NCI-H1694 treated with DMSO at 0.1 percent for 48 hours (cell line): ENCODE measurements at regions not wholly inside any gene's neighbourhood (a gene's known extent, or its start where the extent isn't known, plus 50 kb on each side); places are given as distances from the start of the nearest gene placed in this dataset.
"Not testable (repeated sequence)": the region's sequence is repeated elsewhere in the genome, so short reads cannot be mapped to it uniquely, and the experiment has no call there.

Source experiments
- DNase-seq: peaks from one replicate; lab custom pipeline; 2025; lab: John Stamatoyannopoulos, UW

DNA sequence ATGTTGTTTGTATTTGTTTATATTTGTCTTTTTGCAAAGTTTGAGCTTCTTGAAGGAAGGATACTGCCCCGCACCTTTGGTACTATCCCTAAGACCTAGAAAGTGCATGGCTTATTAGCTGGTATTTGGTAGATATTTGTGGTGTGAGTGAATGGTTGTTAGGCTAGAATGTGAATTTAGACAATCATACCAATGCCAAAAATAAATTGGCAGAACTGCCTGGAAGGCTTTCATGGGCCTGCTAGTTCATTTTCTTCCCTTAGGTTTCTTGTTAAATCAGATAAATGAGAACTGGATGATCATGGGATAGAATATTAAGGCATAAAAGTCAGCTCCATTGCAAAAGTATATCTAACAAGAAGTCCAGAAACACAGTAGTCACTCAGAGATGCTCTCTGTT lies 147.5 kb upstream of the TSLP start:
- no peak for DNase-seq

DNA sequence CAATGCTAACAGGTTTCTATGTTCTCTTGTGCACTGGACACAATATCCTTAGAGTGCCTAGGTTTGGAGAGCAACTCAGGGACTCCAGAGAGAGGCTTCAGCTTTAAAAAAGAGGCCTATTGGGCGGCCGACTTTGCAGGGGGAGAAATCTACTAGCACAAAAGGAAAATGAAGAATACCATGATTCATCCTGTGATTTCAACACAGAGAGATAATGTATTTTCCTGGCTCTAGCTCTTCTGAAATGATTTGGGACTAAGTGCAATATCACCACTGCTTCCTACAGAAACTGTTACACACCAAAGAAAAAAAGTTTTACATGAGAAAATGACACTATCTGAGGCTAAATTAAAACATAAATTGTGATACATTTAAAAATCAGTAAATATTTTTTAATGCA lies 146.1 kb upstream of the TSLP start:
- no peak for DNase-seq

DNA sequence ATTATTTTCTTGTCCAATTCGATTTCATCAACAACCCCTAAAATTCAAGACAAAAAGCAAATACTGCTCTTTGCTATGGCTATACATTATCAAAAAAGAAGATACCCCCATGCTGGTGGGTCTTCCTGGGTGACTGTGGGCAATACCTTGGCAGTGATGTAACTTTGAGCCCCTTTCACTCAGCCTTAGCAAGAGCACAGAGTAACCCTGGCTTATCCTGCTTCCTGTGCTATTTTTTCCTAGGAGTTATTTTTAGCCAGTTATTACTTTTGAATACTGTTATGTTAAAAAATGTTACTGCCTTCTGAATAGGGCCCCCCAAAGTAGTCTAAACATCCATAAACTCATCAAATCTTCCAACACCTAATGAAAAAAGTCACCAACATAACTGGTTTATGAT lies 145.6 kb upstream of the TSLP start:
- DNase-seq, result no peak

DNA sequence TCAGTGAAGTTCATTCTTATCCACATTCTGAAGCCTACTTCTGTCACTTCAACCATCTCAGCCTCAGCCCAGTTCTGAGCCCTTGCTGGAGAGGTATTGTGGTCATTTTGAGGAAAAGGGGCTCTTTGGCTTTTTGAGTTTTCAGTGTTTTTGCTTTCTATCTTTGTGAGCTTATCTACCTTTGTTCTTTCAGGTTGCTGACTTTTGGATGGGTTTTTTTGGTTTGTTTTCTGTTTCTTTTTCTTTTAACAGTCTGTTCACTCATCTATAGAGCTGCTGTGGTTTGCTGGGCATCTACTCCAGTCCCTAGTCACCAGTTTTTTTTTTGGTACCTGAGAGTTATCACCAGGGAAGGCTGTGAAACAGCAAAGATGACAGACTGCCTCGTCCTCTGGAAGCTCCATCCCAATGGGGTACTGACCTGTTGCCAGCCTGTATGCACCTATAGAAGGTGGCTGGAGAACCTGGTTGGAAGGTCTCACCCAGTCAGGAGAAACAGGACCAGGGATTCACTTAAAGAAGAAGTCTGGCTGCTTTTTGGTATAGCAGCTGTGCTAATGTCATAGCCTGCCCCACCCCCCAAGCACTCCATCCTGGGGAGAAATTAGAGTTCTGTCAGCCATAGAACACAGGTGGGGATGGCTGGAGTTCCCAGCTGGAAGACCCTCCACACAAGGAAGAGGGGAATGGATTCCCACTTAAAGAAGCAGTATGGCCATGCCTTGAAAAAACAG lies 138.6 kb upstream of the TSLP start:
- DNase-seq, result no peak

DNA sequence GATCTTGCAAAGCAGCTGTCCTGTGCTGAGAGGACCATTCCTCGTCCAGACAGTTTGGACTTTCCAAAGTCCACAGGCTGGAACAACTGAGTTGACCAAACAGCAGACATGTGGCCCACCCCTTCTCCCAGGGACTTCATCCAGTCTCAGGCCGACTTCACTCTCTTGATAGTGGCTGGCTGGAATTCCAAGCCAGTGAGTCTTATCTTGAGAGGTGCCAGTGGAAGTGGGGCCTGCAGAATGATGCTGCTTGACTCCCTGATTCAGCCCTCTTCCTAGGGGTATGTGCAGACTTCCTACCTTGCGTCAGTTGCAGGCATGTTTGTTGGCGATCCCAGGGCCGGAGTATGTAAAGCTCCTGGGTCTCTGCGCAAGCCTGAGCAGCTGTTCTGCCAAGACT lies 131.4 kb upstream of the TSLP start:
- no peak for DNase-seq

DNA sequence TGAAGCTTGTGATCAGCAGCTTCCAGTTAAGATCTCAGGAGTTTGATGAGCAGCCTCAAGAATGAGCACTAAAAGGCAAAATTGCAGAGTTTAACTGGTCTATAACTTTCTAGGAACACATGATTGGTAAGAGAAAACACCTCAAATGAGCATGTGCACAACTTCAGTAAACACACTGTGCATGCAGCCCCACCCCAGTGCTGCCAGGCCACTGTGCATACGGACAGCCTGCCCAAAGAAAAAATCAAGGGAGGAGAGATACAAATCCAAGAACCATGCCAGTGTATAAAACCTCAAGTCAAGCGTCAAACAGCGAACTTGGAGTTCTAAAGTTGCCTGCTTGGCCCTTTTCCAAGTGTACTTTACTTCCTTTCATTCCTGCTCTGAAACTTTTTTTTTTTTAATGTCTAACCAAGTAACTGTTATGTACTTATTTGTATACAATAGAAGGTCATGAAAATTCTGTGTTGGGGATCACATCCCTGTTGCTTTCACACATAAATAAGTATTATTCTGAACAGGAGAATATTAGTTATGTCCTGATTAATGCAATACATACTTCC lies 125.6 kb upstream of the TSLP start:
- DNase-seq, result no peak

DNA sequence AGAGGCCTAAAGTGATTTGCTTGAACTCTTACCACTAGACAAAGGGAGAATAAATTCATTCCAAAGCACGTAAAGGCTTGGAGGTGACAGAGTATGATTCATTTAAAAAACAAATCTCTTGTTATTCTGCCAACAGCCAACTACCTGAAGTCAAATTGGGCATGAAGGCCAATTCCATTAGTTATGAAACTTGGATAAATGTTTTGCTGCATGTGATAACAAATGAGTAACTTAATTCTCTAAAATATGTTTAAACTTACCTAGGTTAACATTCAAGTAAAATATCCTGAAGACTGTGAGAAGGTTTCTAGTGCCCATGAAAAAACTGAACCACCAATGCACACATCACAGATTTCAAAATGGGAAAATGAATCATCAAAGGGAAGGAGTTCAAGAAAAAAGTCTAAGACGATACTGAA lies 120.1 kb upstream of the TSLP start:
- no peak for DNase-seq

DNA sequence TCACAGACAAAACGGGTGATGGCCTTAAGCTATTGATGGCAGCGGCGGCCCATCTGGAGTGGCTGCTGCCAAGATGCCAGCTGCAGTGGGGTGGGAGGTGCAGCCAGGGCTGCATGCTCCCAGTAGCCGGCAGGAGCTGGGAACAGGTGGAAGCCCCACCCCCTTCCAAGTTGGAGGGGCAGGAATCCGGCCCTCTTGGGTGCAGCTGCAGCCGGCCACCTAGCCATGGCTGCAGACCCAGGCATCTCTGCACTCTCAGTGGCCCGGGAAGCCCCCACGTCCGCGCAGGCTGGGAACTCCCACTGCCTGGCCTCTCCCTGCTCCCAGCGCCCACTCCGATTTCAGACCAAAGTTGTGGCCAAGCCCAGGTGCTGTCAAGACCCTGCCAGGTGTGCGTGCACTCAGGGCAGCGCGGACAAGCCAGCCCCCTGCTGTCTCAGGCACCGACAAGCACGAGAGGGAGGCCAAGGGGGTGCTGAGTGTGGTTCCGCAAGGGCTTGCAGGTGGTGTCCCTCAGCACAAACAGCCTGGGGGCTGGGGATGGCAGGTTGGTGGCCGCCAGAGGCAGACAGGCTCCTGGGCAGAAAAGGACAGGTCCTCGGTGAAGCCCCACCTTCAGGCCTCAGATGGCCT lies 115.1 kb upstream of the TSLP start:
- no peak for DNase-seq

DNA sequence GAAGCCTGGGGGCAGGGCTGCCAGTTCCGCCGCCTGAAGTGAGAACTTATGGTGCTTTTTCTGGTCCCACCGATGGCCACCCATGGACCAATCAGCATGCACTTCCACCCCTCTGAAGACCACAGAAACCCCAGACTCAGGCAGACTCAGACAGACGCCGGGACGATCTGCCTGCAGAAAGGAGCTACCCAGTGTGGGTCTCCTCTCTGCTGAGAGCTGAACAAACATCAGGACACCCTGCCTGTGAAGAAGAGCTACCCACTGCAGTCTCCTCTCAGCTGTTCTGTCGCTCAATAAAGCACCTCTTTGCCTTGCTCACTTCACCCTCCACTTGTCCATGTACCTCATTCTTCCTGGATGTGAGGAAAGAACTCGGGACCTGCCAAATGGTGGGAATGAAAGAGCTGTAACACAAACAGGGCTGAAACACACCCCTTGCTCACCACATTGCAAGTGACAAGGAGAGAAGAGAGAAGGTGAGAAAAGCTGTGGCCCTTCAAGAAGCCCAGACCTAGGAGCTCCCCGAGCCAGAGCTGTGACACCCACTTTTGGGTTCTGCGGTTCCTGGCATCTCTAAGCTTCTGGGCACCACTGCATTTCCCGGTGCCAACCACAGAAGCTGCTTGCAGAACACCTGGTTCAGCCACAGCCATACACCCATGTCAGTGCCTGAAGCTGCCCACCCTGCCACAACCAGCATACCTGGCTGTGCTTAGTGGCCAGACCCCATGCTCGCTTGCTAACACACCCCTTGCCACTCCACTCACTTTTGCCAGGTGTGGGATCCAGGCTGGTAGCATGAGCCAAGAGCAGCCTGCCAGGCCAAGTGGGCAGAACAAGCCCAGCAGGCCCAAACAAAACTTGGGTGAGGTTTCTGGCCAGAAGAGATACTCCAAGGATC lies 114.3 kb upstream of the TSLP start:
- DNase-seq, result no peak

DNA sequence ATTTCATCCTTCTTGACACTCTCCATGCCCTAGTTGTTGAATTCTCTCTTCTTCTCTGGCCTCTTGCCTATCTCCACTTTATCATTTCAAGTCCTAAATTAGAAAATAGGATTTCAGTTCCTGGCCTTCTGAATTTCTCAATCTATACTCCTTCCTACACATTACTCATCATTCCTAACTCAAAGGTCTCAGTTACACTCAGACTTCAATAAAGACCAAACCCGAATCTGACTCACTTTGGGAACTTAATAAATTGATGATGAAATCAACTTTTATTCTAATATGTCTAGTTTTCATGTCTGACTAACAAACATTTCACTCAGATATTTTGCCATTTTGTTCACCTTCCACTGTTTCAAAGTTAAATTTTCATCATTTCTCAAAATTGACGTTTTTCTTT lies 113.6 kb upstream of the TSLP start:
- no peak for DNase-seq

DNA sequence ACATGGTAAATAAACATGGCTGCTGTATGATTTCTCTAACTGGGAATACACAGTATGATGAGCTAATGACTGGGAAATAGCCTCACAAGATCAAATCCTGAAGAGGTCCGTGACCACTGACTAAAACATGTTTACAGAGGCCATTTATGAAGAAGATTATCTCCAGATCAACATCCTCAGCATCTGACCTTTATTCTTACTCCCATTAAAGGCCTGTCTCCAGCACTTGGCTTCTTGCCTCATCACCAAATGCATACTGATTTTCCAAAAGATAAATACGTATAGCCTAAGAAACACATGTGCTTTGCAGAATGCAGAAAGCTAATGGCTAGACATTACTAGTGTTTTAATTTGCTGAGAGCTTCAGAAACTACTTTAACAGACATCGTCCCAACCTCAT lies 108.0 kb upstream of the TSLP start:
- no peak for DNase-seq

DNA sequence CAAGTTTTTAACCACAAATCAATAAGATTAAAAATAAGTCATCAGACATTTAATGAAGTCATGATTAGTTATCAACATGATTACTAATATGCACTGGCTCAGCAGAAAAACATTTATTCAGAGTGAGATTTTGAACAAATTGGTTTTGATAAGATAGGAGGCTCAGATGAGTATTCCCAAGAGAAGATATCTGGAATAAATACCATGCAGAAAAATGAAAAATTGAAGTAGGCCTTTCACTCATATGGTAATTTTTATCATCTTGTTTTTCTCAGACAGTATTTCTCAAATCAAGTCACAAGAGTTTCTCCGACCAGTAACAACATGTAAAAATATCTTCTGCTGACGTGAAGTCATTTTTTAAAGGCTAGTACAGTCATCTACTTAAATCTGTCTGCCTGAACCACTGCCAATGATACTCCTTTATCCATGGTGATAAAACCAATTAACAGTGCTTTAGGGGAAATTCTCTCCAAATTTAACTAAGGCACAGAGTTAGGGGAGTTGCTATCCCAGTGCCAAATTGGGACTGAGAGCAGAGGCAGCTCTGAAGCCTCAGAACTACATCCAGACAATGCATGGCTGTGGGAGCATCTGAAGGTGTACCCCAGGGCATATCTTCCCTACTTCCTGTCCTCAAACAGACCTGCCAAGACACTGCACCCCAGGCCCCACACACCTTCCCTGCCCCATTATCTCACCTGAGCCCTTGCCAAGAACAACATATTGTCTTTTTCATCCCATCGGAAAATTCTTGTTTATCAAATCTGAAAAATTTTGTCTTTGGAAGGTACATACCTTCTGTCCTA lies 105.5 kb upstream of the TSLP start:
- no peak for DNase-seq

DNA sequence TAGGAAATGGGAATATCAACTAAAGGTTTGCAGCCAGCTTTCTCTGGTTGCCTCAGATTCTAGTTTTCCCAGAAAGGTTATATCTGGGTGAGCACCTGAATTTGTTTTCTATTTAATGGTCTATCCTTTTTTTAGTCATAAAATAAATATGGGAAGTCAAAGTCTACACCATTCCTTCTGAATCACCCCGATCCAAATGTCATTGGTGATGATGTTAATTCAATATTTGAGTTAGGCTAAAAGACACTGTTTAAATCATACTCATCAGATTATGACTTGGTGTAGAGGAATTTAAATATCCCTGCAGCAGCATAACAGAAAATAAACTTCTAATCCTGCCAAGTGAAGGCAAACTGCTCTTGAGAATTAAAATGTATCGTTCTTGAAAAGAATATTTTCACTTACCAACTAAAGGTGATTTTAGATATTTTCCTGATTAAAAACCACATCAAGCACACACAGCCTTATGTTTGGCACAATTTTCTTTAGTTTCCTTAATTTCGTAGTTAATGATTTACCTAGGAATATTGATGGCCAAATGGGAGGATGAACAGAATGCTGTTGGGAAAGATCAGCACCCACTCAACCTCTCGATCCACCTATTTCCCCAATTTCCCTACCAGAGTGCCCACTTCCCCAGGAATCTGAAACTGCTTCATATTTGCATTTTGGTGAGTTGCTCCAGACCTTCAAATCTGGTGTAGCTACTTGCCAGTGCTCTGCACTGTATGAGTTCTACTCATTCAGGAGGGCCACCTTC lies 103.1 kb upstream of the TSLP start:
- DNase-seq, result no peak

DNA sequence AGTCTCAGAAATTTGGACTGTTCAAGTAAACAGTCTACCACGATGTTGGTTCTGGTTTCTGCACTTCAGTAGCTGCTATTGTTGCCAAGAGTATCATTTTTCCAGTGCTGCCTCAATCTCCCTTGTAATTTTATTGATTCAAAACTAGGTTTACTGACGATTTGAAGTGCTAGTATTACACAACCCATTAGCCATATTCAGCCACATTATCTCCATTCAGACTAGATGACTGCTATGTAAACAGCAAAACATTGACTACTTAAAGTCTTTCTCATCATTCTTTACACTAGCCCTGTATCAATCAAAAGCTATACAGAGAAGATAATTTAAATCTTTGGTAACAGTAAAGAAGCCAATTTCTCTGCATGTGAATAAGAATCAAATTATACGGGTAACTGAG lies 102.0 kb upstream of the TSLP start:
- DNase-seq, result no peak

DNA sequence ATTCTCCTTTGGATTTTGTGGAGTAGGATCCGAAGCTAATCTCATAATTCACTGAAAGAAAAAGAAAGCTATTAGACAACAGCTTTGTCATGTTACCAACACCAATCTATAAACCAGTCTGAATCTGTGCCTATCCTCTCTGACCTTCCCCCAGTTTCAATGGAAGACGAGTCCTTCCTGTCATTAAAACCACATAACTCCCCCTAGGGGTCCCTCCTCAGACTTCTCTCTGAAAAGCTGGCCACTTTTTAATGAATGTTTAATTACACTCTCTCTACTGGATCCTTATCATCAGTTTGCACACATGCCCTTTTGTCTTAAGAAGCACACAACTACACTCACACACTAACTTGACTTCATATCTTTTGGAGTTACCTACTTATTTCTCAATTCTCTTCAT lies 98.0 kb upstream of the TSLP start:
- DNase-seq, result no peak

DNA sequence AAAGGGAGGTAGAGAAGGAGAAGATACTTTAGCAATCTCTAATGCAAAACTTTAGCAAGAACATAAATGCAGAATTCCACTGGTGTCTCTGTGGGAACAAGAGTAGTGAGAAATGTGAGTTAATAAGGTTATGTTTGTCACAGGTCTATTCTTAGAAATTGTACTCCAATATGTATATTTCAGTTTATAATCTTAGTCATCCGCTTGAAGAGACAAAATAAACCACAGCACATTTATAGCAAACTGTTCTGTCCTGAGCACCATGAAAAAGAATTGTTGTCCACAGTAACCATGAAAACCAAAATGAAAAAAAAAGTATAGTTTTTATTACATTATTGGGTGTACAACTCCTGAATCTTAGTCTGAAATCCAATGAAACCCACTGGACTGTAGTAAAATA lies 93.6 kb upstream of the TSLP start:
- no peak for DNase-seq

DNA sequence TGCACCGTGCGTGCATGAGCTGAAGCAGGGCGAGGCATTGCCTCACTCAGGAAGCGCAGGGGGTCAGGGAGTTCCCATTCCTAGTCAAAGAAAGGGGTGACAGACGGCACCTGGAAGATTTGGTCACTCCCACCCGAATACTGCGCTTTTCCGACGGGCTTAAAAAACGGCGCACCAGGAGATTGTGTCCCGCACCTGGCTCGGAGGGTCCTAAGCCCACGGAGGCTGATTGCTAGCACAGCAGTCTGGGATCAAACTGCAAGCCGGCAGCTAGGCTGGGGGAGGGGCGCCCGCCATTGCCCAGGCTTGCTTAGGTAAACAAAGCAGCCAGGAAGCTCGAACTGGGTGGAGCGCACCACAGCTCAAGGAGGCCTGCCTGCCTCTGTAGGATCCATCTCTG lies 85.6 kb upstream of the TSLP start:
- not testable (repeated sequence) for DNase-seq

DNA sequence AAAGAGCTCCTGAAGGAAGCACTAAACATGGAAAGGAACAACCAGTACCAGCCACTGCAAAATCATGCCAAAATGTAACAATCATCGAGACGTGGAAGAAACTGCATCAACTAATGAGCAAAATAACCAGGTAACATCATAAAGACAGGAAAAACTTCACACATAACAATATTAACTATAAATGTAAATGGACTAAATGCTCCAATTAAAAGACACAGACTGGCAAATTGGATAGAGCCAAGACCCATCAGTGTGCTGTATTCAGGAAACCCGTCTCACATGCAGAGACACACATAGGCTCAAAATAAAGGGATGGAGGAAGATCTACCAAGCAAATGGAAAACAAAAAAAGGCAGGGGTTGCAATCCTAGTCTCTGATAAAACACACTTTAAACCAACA lies 83.9 kb upstream of the TSLP start:
- not testable (repeated sequence) for DNase-seq

DNA sequence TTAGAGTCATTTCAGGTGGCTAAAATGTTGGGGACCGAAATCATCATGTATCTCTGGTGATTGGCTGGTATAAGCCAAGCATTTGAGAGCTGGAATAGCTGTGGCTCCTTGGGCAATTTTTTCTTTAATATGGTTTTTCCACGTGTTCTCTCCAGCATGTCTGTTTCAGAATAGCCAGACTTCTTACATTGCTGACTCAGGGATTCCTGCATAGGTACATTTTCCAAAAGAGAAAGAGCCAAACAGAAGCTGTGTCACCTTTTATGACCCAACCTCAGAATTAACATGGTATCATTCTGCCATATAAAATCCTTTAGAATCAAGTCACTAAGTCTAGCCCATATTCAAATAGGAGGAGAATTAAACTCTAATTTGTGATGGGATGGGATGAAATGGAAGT lies 74.8 kb upstream of the TSLP start:
- DNase-seq, result no peak

DNA sequence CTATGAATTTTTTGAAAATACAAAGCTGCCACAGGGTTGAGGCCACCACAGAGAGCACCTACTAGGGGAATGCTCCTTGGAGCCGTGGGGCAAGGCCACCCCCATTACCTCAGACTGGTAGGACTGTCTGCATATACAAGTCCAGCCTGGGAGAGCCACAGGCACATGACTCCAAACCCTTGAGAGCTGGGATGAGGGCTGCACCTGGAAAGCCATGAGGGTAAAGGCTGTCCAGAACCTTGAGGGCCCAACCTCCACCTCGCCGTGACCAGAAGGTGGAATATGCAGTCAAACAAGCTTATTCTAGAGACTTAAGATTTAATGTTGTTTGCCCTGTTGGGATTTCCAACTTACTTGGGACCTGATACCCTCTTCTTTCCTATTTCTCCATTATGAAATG lies 69.5 kb upstream of the TSLP start:
- no peak for DNase-seq

DNA sequence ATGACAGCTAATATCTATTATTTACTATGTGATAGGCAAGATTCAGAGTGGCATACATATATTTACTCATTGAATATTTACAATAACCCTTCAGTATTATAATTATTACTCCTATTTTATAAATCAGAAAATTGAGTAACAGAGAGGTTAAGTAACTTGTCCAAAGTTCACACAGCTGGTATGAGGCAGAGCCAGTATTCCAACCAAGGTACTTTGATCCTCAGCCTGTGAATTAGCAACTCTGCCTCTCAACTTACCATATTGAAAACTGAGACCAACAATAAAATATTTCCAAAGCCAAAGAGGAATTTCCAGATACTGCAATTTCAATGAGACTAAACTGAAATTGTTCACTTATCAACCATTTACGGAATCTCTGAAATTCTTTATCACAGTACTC lies 67.9 kb upstream of the TSLP start:
- no peak for DNase-seq
